LNCAP (cell line): ENCODE measurements at regions not wholly inside any gene's neighbourhood (a gene's known extent, or its start where the extent isn't known, plus 50 kb on each side); places are given as distances from the start of the nearest gene placed in this dataset.

Experiments used
- TF ChIP-seq, protein P1 (sequence below): fragments of 450-650 bp; IDR thresholded peaks from 2 replicates; pipeline ENCODE4 v1.5.1; 2017; ENCODE audit warnings: mild to moderate bottlenecking

DNA sequence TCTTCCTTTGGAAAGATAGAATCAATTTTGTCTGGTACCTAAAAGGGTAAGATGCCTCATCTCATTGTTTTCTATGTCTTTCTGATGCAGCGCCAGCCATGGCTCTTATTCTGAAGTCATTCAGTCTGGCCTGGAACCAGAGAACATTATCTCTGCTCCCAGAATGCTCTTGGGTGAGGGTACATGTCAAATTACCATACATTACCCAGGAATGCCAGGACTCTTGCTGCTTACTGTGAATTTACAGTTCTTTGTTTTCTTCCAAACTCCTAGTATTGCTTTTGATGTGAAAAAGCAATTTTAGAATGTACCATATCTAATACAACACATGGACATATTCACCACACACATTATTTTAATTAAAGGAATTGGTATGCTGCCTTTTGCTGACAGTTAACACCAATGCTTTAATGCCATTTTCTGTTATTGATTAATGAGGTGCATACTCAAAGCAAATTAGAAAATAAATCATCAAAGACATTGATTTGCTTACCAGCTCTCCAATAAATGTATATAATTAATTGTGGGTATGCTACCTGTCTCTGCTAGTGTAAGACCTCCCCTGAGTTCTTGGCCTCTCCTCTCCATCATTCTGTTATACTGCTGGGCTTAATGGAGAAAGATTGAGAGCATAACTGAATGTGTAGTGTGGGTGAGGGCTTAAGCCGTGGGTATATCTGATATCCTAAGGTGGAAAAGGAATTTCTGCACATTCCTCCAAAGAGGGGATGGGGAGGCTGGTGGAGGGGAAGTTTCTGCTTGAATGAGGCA is 337.7 kb downstream of the C12orf75 start:
- TF ChIP-seq, protein P1, sequence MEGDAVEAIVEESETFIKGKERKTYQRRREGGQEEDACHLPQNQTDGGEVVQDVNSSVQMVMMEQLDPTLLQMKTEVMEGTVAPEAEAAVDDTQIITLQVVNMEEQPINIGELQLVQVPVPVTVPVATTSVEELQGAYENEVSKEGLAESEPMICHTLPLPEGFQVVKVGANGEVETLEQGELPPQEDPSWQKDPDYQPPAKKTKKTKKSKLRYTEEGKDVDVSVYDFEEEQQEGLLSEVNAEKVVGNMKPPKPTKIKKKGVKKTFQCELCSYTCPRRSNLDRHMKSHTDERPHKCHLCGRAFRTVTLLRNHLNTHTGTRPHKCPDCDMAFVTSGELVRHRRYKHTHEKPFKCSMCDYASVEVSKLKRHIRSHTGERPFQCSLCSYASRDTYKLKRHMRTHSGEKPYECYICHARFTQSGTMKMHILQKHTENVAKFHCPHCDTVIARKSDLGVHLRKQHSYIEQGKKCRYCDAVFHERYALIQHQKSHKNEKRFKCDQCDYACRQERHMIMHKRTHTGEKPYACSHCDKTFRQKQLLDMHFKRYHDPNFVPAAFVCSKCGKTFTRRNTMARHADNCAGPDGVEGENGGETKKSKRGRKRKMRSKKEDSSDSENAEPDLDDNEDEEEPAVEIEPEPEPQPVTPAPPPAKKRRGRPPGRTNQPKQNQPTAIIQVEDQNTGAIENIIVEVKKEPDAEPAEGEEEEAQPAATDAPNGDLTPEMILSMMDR: no peak

DNA sequence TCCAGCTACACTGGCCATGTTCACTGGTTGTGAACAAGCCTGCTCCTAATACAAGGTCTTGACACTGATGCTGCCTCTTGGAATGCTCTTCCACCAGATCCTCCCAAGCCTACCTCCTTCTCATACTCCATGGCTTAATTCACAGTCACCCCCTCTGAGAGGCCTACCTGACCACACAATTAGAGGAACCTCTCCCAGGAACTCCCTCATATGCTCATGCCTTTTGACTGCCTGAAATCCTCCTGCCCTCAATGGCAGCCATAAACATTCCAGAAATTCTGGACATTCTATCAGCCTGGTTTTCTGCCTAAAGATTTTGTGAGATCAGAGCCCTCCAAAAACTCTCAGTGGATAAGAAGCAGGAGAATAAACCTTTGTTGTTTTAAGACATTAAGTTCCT is 340.2 kb downstream of the C12orf75 start:
- TF ChIP-seq, protein P1: no peak

DNA sequence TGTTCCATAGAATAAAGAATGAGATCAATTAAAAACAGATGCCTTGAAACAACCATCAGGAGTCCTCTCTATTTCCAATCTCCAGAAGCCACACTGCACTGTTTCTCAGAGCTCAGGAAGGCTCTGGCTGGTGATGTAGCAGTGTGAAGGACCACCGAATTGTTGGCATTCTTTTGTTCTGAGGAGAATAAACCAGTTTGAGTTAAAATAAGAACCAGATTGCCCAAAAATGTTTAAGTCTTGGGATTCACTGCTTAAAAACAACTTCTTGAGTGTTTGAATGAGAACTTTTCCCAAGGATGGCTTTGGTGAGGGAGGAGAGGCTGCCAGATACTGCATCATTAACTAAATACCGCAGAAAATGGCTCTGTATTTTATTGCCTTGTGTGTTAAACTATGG is 341.2 kb downstream of the C12orf75 start:
- TF ChIP-seq, protein P1: no peak

DNA sequence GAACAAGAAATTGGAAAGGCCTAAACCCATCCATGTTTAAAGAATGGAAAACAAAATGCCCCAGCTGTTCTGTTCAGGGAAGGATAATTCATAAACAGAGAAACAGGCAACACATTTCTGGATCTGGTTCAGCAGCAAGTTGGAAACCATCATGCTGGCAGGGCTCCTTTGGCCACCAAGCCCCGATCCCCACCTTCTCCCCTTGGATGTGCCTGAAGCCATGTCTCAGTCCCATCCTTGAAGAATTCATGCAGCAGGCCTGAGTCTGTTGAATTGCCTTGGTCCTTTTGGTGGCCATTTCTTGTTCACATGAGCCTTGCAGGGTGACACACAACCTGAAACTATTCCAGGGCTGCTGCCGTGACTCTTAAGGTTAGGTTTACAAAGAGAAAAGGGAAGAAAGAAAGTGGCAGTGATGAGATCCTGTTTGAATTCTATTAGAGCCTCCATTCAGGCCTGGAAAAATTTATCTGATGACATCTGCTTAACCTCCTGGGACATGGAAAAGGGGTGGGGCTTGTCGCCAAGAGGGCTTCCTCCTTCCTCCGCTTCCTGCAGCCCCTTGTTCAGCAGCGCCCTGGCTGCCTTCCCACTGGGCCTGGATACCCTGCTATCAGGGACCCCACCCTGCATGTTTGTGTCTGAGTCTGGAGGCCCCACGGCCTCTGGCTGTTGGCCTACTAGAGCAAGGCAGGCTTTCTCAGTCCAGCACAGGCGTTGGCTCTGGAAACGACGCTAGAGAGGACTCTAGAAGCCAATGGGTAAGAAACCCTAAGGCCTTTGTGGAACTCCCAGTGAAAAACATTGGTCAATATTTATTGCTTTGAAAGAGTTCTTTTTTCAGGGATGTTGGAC is 341.9 kb downstream of the C12orf75 start:
- TF ChIP-seq, protein P1: no peak

DNA sequence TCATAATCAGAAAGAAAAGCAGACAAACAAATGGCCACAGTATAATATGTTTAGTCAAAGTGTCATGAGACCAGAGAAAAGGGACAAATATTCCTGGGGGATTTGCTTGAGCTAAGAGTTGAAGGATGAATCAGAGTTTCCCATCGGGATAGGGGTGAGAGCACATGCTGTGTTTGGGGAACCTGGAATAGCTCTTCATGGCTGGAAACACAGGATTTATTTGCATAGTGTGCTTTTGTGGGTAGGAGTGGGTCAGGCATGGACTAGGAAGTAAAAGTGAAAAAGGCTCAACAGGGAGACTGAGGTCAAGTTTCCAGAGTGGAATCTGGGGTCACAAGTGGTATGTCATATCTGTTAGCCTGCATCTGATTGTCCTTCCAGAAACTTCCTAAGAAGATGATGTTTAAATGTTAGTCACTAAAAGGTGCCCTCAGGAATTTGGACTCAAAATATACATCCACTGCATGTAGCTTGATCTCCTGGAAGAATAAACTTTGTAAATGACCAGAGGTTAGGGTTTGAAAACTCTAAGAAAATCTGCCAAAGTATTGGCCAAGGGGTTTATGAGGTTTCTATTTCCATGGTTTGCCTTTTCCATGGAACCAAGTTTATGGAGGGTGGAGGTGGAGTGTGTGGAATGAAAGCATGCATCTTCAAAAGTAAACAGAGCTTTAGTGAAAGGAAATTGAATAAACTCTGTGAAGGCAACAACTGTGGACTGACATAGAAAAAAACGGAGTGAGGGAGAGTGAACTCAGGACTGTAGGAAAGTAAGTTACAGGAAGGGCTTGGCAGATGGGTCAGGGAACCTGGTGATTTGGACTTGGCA is 344.6 kb downstream of the C12orf75 start:
- TF ChIP-seq, protein P1: no peak

DNA sequence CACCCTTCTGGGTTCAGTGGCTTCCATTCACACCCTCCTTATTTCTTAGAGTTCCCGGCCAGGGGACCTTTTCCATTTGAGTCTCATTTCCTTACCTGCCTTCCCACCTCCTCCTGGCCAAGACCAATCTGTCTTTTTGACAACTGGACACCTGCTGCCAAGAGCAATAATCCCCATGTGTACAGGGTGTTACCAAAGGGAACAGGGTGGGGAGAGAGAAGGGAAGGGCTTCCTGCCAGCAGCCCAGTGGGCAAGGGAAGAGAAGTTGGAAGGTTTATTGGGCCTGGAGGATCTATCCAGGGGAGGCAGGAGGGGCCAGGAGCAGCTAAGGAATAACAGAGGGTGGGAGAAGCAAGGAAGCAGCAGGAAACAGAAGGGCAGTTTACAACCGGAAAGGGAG is 346.2 kb downstream of the C12orf75 start:
- TF ChIP-seq, protein P1: no peak

DNA sequence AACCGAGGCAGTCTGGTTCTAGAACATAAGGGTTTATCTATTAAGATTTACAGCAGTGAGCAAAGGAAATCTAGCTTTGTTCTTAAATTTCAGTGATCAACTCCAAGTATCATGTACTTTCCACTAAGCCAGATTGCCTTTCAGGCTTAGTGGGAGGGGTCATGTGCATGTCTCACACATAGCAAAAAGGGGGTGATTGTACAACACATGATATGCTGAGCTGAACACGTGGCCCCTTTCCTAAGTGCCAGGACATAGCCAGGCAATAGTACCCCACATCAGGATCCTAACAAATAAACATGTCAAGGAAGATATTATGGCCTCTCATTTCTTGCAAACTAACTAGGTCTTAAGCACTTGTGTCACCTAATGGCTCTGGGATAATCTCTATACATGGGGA is 347.2 kb downstream of the C12orf75 start:
- TF ChIP-seq, protein P1: no peak
